ENCODE measurements at regions not wholly inside any gene's neighbourhood (a gene's known extent, or its start where the extent isn't known, plus 50 kb on each side); places are given as distances from the start of the nearest gene placed in this dataset.

DNA sequence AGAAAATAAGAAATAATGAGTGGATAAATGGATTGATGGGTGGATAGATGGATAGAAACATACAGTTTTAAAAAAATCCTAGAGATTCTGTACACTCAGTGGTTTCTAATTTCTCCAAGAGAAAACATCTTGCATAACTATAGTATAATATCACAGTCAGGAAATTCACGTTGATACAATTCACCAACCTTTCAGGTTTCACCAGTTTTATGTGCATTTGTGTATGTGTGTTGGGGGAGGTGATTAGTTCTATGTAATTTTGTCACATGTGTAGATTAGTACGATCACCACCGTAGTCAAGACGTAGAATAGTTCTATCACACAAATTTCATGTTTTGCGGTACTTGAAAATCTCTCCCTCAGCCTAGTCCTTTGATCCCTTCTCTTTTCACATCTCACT is 288.2 kb upstream of the LRATD1 start:
- no peak for FAIRE-seq
- no peaks in the 10 kb centered on the region for H3K4me1 ChIP-seq (replicated peaks in 1 of 4; ENCODE audit: control insufficient read depth in 3 of 4, insufficient read depth in 4 of 4, low read length in 3 of 4)
- no peak overlapping the region for H2BK20ac ChIP-seq (ENCODE audit: low read length)
- no peaks in the 10 kb centered on the region for H4K20me1 ChIP-seq (replicated peaks in 1 of 2; ENCODE audit: control insufficient read depth in 1 of 2, insufficient read depth in 2 of 2, low read length in 2 of 2)
- no peak overlapping the region for H3K4me2 ChIP-seq (ENCODE audit: insufficient read depth in 1 of 2, low read depth in 2 of 2, low read length in 2 of 2)
- 94% methylated on average over 5 of the region's 5 CpGs; no CpG with 5 or more reads in 1 of the 2 experiments for WGBS, 2 experiments (ENCODE audit: extremely low coverage in 1 of 2, insufficient coverage in 1 of 2, insufficient read length in 1 of 2, insufficient replicate concordance in 2 of 2, low coverage in 1 of 2, low lambda C conversion rate in 2 of 2, missing lambda C conversion rate in 1 of 2)
- H2AFZ ChIP-seq (ENCODE audit: low read length), result no peak overlapping the region
- no peak overlapping the region for H4K5ac ChIP-seq (ENCODE audit: insufficient read length, low read depth, low read length)
- no peak overlapping the region for H3K14ac ChIP-seq (ENCODE audit: insufficient read length)
- H2BK120ac ChIP-seq (replicated peaks; ENCODE audit: low read depth, low read length), result no peak overlapping the region
- TF ChIP-seq TAF1 (IDR thresholded peaks at IDR 0.05; ENCODE audit: low read depth, low read length) (no peak), JUND (IDR thresholded peaks at IDR 0.05; ENCODE audit: low read length) (no peak), ZNF274 (IDR thresholded peaks at IDR 0.05; ENCODE audit: borderline replicate concordance, extremely low read depth, low read length) (no peak), POLR2AphosphoS5 (IDR thresholded peaks at IDR 0.05; ENCODE audit: low read depth, low read length) (no peak), PHF8 (conservative IDR thresholded peaks at IDR 0.05; ENCODE audit: low read depth, low read length) (no peak), SRF (IDR thresholded peaks at IDR 0.05; ENCODE audit: low read depth, low read length) (no peak), RFX5 (IDR thresholded peaks at IDR 0.05; ENCODE audit: borderline replicate concordance, low read depth, low read length) (no peak)
- TF ChIP-seq, protein P1, sequence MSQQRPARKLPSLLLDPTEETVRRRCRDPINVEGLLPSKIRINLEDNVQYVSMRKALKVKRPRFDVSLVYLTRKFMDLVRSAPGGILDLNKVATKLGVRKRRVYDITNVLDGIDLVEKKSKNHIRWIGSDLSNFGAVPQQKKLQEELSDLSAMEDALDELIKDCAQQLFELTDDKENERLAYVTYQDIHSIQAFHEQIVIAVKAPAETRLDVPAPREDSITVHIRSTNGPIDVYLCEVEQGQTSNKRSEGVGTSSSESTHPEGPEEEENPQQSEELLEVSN (IDR thresholded peaks at IDR 0.05), result no peak
- H3K18ac ChIP-seq (ENCODE audit: extremely low read depth, low read length), result no peak overlapping the region
- H4K8ac ChIP-seq (ENCODE audit: extremely low read depth, insufficient read depth, low read length), result no peak overlapping the region
- H3K4me3 ChIP-seq (ENCODE audit: extremely low read depth in 1 of 4, insufficient read depth in 2 of 4, low read depth in 3 of 4, low read length in 4 of 4), result no peak overlapping the region
- no peak overlapping the region for H3K4ac ChIP-seq (replicated peaks; ENCODE audit: insufficient read length, low read depth, low read length)
- no peaks in the 10 kb centered on the region; a peak in 1 of 4 replicates for H3K9me3 ChIP-seq (ENCODE audit: insufficient read depth in 2 of 2, low read depth in 1 of 2, low read length in 1 of 2)
- no peak for DNase-seq (ENCODE audit: low read depth in 1 of 2, low spot score in 2 of 2)
- H2AK5ac ChIP-seq (ENCODE audit: low read depth, low read length), result no peak overlapping the region
- peak overlapping the region; percentile 93 for H3K56ac ChIP-seq (replicated peaks; ENCODE audit: insufficient read length, low read depth, low read length)
- no peak overlapping the region for H3K23ac ChIP-seq (ENCODE audit: insufficient read length)
- CTCF ChIA-PET (ENCODE audit: partially characterized antibody), result no interaction called here
- no peaks in the 10 kb centered on the region for H3K36me3 ChIP-seq (ENCODE audit: control insufficient read depth in 2 of 4, insufficient read depth in 4 of 4, low read length in 3 of 4)
- H2BK12ac ChIP-seq (ENCODE audit: low read depth, low read length), result no peak overlapping the region
- POLR2A ChIA-PET (ENCODE audit: partially characterized antibody), result no interaction called here
- H4K91ac ChIP-seq (replicated peaks; ENCODE audit: insufficient read length, low read length), result no peak overlapping the region
- no peak overlapping the region for H3K9ac ChIP-seq (replicated peaks in 1 of 4; ENCODE audit: extremely low read depth in 1 of 4, low read depth in 3 of 4, low read length in 3 of 4)
- H3K79me2 ChIP-seq (ENCODE audit: control insufficient read depth in 1 of 2, insufficient read depth in 2 of 2, low read length in 2 of 2), result no peaks in the 10 kb centered on the region
- H2BK5ac ChIP-seq (ENCODE audit: low read depth, low read length), result no peak overlapping the region
- no peaks in the 10 kb centered on the region; the same call in 1 of the 2 replicates for H3K23me2 ChIP-seq (ENCODE audit: low read depth, low read length)
- no peak overlapping the region for H2BK15ac ChIP-seq (ENCODE audit: low read length)
- H3K27me3 ChIP-seq (replicated peaks in 1 of 4; ENCODE audit: control insufficient read depth in 3 of 4, extremely low read depth in 1 of 4, insufficient read depth in 3 of 4, low read length in 3 of 4), result no peaks in the 10 kb centered on the region
- H3K27ac ChIP-seq (ENCODE audit: low read depth, low read length), result no peak overlapping the region
- no peaks in the 10 kb centered on the region for H3K79me1 ChIP-seq (ENCODE audit: low read depth, low read length)

Measured in H1 (cell line).